ENCODE measurements at regions not wholly inside any gene's neighbourhood (a gene's known extent, or its start where the extent isn't known, plus 50 kb on each side); places are given as distances from the start of the nearest gene placed in this dataset.

DNA sequence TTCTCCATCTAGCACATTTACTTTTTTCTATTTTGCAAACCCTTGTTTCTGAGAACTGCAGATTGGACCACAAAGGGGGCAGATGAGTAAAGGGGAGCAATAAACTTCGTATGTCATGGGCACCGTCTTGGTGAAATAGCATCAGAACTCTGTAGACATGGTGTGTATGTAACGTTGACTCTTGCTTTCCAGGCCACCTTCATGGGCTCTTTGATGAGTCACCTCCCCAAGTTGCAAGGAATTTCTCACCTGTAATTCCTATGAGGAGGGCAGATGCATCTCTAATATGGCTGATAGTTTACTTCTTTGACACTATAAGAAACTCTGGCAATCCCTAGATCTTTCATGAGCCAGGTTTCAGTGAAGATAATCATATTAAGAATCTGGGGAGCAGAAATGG lies 163.4 kb upstream of the PLPPR1 start:
- TF ChIP-seq EP300 (IDR thresholded peaks at IDR 0.05; ENCODE audit: low read depth in 2 of 2, low read length in 2 of 2), result no peak
- no peak for TF ChIP-seq EP300 (CRISPR knock-in tag; IDR thresholded peaks at IDR 0.05; ENCODE audit: borderline replicate concordance)
- no peak for TF ChIP-seq YY1 (IDR thresholded peaks at IDR 0.05; ENCODE audit: insufficient read depth, insufficient replicate concordance, low read depth, low read length)
- no peak for TF ChIP-seq FOXJ3 (CRISPR knock-in tag; IDR thresholded peaks at IDR 0.05; ENCODE audit: borderline replicate concordance)
- TF ChIP-seq, protein P1, sequence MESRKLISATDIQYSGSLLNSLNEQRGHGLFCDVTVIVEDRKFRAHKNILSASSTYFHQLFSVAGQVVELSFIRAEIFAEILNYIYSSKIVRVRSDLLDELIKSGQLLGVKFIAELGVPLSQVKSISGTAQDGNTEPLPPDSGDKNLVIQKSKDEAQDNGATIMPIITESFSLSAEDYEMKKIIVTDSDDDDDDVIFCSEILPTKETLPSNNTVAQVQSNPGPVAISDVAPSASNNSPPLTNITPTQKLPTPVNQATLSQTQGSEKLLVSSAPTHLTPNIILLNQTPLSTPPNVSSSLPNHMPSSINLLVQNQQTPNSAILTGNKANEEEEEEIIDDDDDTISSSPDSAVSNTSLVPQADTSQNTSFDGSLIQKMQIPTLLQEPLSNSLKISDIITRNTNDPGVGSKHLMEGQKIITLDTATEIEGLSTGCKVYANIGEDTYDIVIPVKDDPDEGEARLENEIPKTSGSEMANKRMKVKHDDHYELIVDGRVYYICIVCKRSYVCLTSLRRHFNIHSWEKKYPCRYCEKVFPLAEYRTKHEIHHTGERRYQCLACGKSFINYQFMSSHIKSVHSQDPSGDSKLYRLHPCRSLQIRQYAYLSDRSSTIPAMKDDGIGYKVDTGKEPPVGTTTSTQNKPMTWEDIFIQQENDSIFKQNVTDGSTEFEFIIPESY (CRISPR knock-in tag; IDR thresholded peaks at IDR 0.05), result no peak
- no peak for TF ChIP-seq ZBTB42 (CRISPR knock-in tag; IDR thresholded peaks at IDR 0.05)
- TF ChIP-seq FOXK2 (IDR thresholded peaks at IDR 0.05), result no peak

Data from HepG2 (cell line).